HG03175 (cell line): ENCODE measurements at regions not wholly inside any gene's neighbourhood (a gene's known extent, or its start where the extent isn't known, plus 50 kb on each side); places are given as distances from the start of the nearest gene placed in this dataset.

Experiments used
- ATAC-seq: cut with Tn5 transposase; IDR thresholded peaks from one replicate; pipeline ENCODE4 v1.9.1; 2021; ENCODE audit warnings: mild to moderate bottlenecking, moderate library complexity; ENCODE audit not compliant: unreplicated experiment

DNA sequence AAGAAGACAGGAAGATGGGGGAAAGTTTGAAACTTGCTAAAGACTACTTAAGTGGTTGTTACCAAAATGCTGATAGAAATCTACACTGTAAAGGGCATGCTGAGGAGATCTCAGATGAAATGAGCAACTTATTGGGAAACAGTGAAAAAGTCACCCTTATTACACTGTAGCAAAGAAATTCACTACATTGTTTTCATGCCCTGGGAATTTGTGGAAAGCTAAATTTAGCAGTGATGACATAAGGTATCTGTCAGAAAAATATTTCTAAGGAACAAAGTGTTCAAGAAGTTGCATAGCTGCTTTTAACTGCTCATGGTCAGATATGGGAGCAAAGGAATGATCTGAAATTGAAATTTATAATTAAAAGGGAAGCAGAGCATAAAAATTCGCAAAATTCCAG lies 702.4 kb upstream of the LRRC4C start:
- ATAC-seq = no peak

GRCh38 chr11:42169191-42169590 lies 709.7 kb upstream of the LRRC4C start:
- no peak for ATAC-seq

DNA sequence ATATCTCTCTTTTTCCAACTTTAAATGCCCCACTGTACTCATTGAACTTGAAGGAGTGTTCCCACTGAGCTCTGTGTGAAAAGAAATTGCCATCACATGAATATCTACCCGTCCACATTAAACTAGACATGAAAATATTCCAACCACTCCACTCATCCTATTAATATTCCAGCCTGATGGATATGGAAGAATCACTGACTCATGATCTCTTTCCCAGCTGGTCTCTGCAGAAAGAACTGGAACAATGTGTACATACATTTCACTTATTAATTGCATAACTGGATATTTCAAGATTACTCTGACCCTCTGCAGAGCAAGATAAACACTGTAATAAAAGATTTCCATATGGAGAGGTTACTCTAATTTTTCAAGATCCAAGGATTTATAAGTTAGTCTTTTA lies 711.1 kb upstream of the LRRC4C start:
- no peak for ATAC-seq

- ATAC-seq = no peak
Measured at GRCh38 chr11:42171046-42171445, 711.6 kb upstream of the LRRC4C start.

DNA sequence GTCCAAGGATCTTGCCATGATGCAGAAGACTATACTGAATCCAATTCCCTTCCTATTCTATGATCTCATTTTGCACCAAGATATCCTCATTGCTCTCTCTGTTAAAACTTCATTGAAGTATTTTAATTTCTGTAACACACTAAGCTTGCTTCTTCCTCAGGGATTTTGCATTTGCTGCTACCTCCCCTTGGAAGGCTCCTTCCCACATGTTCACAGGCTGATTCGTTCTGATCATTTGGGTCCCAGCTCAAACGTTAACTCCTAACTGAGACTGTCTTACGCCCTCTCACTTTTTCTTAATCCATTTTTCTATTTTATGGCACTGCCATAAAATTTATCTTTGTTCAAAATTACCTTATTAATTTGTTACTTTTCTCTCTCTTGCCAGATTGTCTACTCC lies 713.0 kb upstream of the LRRC4C start:
- no peak for ATAC-seq

GRCh38 chr11:42175203-42175602 lies 715.8 kb upstream of the LRRC4C start:
- ATAC-seq = no peak

DNA sequence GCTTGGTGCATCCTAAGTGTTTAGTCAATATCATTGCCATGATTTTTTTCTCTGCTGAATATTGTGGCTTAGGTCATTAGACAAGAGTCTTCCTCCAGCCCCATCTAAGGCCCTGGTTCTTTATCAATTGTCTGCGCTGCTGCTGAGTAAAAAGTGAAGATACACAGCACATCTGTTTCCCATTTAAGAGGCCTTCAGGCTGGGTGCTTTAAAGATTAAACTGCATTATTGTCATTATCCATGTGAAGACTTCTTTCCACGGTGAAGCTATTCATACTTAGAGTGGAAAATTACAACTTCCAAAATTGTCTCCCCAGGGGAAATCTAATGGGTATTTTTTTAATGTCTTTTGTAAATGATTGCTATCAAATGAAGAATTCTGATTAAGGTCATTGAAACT lies 719.8 kb upstream of the LRRC4C start:
- no peak for ATAC-seq

DNA sequence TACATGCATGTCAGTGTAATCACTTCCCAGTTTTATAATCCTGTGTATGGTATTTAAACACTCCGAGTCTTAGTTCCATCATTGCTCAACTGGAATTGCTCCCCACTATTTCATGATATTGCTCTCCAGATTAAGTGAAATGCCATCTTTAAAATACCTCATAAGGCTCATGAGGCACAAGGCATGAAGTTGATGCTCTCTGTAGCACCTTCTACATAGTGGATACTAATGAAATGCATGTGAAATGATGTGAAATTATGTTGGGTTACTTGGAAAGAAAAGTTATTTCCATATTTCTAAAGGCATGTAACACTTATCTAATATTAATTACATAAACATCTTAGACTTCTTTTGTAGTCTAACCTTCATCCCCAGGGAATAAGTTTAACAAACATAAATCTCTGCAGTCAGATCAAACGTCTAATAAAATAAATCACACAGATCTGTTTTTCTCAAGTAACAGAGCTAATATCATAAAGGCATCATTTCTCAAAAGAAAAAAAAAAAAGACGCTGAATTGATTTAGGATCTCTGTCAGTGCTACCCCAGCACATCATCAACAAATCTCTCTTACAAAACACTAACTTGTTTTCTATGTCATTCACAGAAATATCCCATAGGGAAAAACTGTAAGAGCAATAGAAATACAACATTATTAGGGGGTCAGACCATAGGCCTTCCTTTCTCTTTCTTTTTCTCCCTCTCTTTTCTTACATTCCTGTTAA lies 736.0 kb upstream of the LRRC4C start:
- no peak for ATAC-seq

GRCh38 chr11:42200311-42200710 lies 740.9 kb upstream of the LRRC4C start:
- ATAC-seq = no peak

- ATAC-seq = no peak
Measured at GRCh38 chr11:42201603-42202148, 742.2 kb upstream of the LRRC4C start.

DNA sequence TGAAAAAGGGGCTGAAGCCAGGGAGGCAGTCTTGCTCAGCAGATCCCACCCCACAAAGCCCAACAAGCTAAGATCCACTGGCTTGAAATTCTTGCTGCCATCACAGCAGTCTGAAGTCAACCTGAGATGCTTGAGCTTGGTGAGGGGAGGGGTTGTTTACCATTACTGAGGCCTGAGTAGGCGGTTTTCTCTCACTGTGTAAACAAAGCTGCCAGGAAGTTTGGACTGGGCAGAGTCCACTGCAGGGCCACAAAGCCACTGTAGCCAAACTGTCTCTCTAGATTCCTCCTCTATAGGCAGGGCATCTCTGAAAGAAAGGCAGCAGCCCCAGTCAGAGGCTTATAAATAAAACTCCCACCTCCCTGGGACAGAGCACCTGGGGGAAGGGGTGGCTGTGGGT lies 746.1 kb upstream of the LRRC4C start:
- no peak for ATAC-seq

GRCh38 chr11:42225664-42226063 lies 766.2 kb upstream of the LRRC4C start:
- ATAC-seq = no peak

GRCh38 chr11:42232673-42233072 lies 773.2 kb upstream of the LRRC4C start:
- no peak for ATAC-seq

DNA sequence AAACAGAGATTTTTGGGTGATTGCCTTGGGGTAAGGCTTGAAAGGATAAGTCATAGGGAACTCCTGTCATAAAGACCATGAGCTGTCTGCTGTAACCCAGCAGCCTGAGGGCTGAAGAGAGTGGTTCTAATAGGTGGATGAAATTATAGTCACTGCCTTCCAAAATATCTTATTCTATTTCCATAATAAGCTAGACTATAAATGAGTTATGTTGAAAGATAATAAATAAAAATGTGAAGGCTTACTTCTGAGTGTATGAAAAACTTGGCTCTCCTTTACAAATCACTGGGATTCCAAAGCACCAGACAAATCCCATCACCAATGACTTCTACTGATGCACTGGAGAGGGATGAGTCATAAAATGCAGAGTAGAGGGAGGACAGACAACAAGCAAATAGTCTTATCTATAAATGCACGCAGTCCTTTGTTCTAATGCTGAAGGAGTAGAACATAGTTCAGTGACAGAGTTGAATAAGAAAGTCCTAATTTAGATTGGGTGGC lies 775.0 kb upstream of the LRRC4C start:
- no peak for ATAC-seq

- ATAC-seq = no peak
Measured at GRCh38 chr11:42237701-42238235, 778.3 kb upstream of the LRRC4C start.

- no peak for ATAC-seq
Measured at GRCh38 chr11:42239188-42239587, 779.7 kb upstream of the LRRC4C start.

DNA sequence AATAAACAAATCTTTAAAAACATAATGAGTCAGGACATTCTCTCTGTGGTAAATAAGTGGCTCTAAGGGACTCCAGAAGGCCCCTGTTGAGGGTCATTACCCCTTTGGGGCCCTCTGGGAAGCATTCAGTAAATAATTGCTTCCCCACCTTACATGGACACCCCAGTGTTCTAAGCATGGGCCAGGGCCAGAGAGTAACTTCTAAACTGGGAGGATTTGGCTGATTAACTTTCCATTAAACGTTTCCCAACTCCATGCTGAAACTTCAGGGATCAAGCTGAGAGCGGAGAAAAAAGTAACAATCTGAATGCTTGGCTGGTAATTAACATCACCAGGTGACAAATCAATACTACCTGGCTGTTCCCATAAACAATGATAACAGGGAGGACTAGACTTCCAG lies 783.9 kb upstream of the LRRC4C start:
- no peak for ATAC-seq

- no peak for ATAC-seq
Measured at GRCh38 chr11:42244376-42244775, 784.9 kb upstream of the LRRC4C start.

GRCh38 chr11:42249401-42249800 lies 789.9 kb upstream of the LRRC4C start:
- no peak for ATAC-seq

DNA sequence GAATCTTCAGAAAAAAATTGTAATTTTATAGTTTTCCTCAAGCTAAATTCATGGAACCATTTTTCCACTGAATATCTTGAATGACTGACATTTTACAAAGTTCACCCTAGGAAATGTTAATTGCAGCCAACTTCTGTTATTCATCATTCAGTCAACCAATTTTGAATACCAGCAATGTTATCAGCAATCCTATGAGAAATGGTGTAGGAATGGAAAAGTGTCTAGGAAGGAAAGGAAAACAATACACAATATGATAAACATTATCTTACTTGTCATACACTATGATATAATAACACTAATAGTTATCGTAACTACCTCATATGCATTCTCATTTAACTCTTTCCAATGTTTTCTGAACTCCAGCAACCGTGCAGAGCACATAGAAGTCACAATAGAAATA lies 790.5 kb upstream of the LRRC4C start:
- ATAC-seq = no peak

GRCh38 chr11:42251984-42252383 lies 792.5 kb upstream of the LRRC4C start:
- no peak for ATAC-seq

DNA sequence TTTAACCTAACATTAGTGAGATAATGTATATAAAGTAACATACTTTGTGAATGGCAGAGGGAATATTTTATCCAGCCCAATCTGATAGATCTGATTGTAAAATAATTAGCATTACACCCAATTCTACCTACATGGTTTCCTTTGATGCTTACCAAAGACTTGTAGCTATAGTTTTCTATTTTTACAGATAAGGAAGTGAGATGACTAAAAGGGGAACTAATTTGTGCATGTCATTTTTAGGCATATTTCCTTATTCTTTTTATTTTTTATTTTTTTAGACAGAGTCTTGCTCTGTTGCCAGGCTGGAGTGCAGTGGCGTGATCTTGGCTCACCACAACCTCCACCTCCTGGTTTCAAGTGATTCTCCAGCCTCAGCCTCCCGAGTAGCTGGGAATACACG lies 793.7 kb upstream of the LRRC4C start:
- ATAC-seq = no peak

DNA sequence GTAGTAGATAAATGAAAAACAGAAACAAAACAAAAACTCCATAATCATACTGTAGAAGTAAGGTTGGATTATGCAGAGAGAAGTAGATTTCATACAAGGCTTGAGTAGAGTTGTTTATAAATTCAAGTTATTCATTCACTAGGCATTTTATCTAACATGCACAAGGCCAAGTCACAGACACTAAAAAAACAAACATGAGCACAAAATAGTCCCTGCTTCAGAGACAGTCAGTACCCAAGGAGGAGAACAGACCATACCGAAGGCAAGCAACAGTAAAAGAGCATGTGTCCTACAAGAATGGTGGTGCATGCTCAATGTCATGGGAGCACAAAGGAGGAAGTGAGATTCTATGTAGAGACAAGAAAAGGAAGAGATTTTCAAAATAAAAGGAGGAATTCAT lies 796.5 kb upstream of the LRRC4C start:
- ATAC-seq = no peak
